Breast epithelium (tissue), 4 donors: ENCODE measurements at regions not wholly inside any gene's neighbourhood (a gene's known extent, or its start where the extent isn't known, plus 50 kb on each side); places are given as distances from the start of the nearest gene placed in this dataset.

Experiments
- DNase-seq, 2 donors: peaks; one replicate each; pipeline ENCODE4 v3.0.0-alpha.2; 2019; ENCODE audit warnings: low spot score in 2 of 2
- H3K27ac ChIP-seq, 2 donors: fragments of 200-600 bp; sonication (generic) in 1 of 2; one replicate each; pipeline ENCODE4 v1.5.1; 2016 to 2019; ENCODE audit warnings: mild to moderate bottlenecking in 1 of 2
- H3K27me3 ChIP-seq, 2 donors: fragments of 200-600 bp; sonication (generic) in 1 of 2; one replicate each; pipeline versions ENCODE4 v1.5.1 to v1.6.0; 2017 to 2019; ENCODE audit warnings: control low read depth in 1 of 2, mild to moderate bottlenecking in 1 of 2
- H3K36me3 ChIP-seq: fragments of 200-600 bp; one replicate; pipeline ENCODE4 v1.5.1; 2019
- H3K4me1 ChIP-seq, 2 donors: fragments of 200-600 bp; sonication (generic); one replicate each; pipeline ENCODE4 v1.5.1; 2016 to 2019; ENCODE audit warnings: control low read depth in 1 of 2
- H3K4me3 ChIP-seq, 3 donors: fragments of 200-600 bp; sonication (generic); 1 replicate in 2 of 3; 2 replicates in 1 of 3; pipeline ENCODE4 v1.5.1; 2016 to 2019; ENCODE audit warnings: mild to moderate bottlenecking in 3 of 3, moderate library complexity in 2 of 3
- H3K9me3 ChIP-seq, 2 donors: fragments of 200-600 bp; sonication (generic) in 1 of 2; one replicate each; pipeline ENCODE4 v1.5.1; 2016 to 2019; ENCODE audit warnings: control low read depth in 1 of 2
- POLR2A ChIP-seq: fragments of 450-650 bp; IDR thresholded peaks from one replicate; pipeline ENCODE4 v1.6.1; 2016; ENCODE audit warnings: antibody characterized with exemption, mild to moderate bottlenecking, moderate library complexity
- POLR2AphosphoS5 ChIP-seq, 3 donors: sonication (generic); formaldehyde crosslinking; IDR thresholded peaks; one replicate each; pipeline ENCODE4 v1.6.1; 2017; ENCODE audit warnings: antibody characterized with exemption in 3 of 3
- intact Hi-C: fragments of 100-400 bp; cut with DNase I; formaldehyde crosslinking; loops from one replicate; pipeline ENCODE4 v1.15.1; 2023; ENCODE audit warnings: low total_unique reads
- TF ChIP-seq, protein P1 (sequence below), 3 donors: fragments of 450-650 bp; IDR thresholded peaks; one replicate each; pipeline ENCODE4 v1.5.1; 2016 to 2017; ENCODE audit warnings: antibody characterized with exemption in 3 of 3, mild to moderate bottlenecking in 3 of 3, moderate library complexity in 3 of 3

- no peaks in the 10 kb centered on the region for H3K4me1 ChIP-seq
- no peaks in the 10 kb centered on the region for H3K9me3 ChIP-seq
- no peaks in the 10 kb centered on the region for H3K36me3 ChIP-seq
- H3K27me3 ChIP-seq = no peaks in the 10 kb centered on the region
- H3K27ac ChIP-seq = no peak overlapping the region
- TF ChIP-seq POLR2AphosphoS5 (IDR thresholded peaks at IDR 0.05) (no peak), POLR2A (no peak)
- TF ChIP-seq, protein P1, sequence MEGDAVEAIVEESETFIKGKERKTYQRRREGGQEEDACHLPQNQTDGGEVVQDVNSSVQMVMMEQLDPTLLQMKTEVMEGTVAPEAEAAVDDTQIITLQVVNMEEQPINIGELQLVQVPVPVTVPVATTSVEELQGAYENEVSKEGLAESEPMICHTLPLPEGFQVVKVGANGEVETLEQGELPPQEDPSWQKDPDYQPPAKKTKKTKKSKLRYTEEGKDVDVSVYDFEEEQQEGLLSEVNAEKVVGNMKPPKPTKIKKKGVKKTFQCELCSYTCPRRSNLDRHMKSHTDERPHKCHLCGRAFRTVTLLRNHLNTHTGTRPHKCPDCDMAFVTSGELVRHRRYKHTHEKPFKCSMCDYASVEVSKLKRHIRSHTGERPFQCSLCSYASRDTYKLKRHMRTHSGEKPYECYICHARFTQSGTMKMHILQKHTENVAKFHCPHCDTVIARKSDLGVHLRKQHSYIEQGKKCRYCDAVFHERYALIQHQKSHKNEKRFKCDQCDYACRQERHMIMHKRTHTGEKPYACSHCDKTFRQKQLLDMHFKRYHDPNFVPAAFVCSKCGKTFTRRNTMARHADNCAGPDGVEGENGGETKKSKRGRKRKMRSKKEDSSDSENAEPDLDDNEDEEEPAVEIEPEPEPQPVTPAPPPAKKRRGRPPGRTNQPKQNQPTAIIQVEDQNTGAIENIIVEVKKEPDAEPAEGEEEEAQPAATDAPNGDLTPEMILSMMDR (IDR thresholded peaks at IDR 0.05) = no peak
- intact Hi-C loops = no loop called here
- DNase-seq = no peak
- no peak overlapping the region for H3K4me3 ChIP-seq
Measured at GRCh38 chr7:132065193-132065988, 509.0 kb upstream of the PODXL start.

GRCh38 chr7:132063800-132064199 lies 507.4 kb upstream of the PODXL start:
- Histone ChIP-seq H3K4me3 (no peak overlapping the region), H3K4me1 (no peaks in the 10 kb centered on the region), H3K36me3 (no peaks in the 10 kb centered on the region), H3K27me3 (no peaks in the 10 kb centered on the region), H3K27ac (no peak overlapping the region), H3K9me3 (peaks cover 0 to under 1% of the 10 kb centered on the region in 2 donors)
- TF ChIP-seq POLR2AphosphoS5 (IDR thresholded peaks at IDR 0.05) = no peak
- TF ChIP-seq, protein P1 (IDR thresholded peaks at IDR 0.05) = no peak
- no peak for TF ChIP-seq POLR2A
- no peak for DNase-seq
- intact Hi-C loops = no loop called here

GRCh38 chr7:132061937-132062336 lies 505.5 kb upstream of the PODXL start:
- H3K4me3 ChIP-seq = no peak overlapping the region
- peaks cover 4 to 7% of the 10 kb centered on the region in 2 donors for H3K9me3 ChIP-seq
- H3K4me1 ChIP-seq = no peaks in the 10 kb centered on the region
- no peaks in the 10 kb centered on the region for H3K36me3 ChIP-seq
- intact Hi-C loops = no loop called here
- no peaks in the 10 kb centered on the region for H3K27me3 ChIP-seq
- DNase-seq = no peak
- TF ChIP-seq, protein P1 (IDR thresholded peaks at IDR 0.05) = no peak
- no peak for TF ChIP-seq POLR2A
- no peak for TF ChIP-seq POLR2AphosphoS5 (IDR thresholded peaks at IDR 0.05)
- no peak overlapping the region for H3K27ac ChIP-seq

DNA sequence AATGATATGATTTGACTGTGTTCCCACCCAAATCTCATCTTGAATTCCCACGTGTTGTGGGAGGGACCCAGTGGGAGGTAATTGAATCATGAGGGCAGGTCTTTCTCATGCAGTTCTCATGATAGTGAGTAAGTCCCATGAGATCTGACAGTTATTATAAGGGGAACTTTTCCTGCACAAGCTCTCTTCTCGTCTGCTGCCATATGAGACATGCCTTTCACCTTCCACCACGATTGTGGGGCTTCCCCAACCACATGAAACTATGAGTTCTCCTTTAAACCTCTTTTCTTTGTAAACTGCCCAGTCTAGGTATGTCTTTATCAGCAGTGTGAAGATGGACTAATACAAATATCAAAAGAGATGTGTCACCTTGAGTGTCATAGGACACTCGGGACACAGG lies 502.7 kb upstream of the PODXL start:
- no peak overlapping the region for H3K4me3 ChIP-seq
- no peak for DNase-seq
- H3K27ac ChIP-seq = no peak overlapping the region
- H3K4me1 ChIP-seq = no peaks in the 10 kb centered on the region
- no peak for TF ChIP-seq POLR2A
- TF ChIP-seq, protein P1 (IDR thresholded peaks at IDR 0.05) = no peak
- TF ChIP-seq POLR2AphosphoS5 (IDR thresholded peaks at IDR 0.05) = no peak
- intact Hi-C loops = no loop called here
- H3K36me3 ChIP-seq = no peaks in the 10 kb centered on the region
- H3K27me3 ChIP-seq = no peaks in the 10 kb centered on the region
- H3K9me3 ChIP-seq = peaks cover 4 to 7% of the 10 kb centered on the region in 2 donors

GRCh38 chr7:132055336-132056120 lies 499.1 kb upstream of the PODXL start:
- intact Hi-C loops = no loop called here
- Histone ChIP-seq H3K27ac (no peak overlapping the region), H3K9me3 (peaks cover 4 to 7% of the 10 kb centered on the region in 2 donors), H3K4me1 (no peaks in the 10 kb centered on the region), H3K36me3 (no peaks in the 10 kb centered on the region), H3K4me3 (no peak overlapping the region), H3K27me3 (no peaks in the 10 kb centered on the region)
- no peak for DNase-seq
- TF ChIP-seq POLR2AphosphoS5 (IDR thresholded peaks at IDR 0.05) (no peak), POLR2A (no peak)
- TF ChIP-seq, protein P1 (IDR thresholded peaks at IDR 0.05) = no peak
